Neuronal stem cell (in vitro differentiated cells): ENCODE measurements at regions not wholly inside any gene's neighbourhood (a gene's known extent, or its start where the extent isn't known, plus 50 kb on each side); places are given as distances from the start of the nearest gene placed in this dataset.

Source experiments
- DNase-seq: peaks from one replicate; pipeline ENCODE4 v3.0.0-alpha.2; 2013; ENCODE audit warnings: low spot score
- H2AFZ ChIP-seq: one replicate; pipeline ENCODE4 v1.6.1; 2013; ENCODE audit warnings: mild to moderate bottlenecking, low read length, inconsistent platforms
- H2AK5ac ChIP-seq: 2 replicates; pipeline ENCODE4 v1.6.1; 2013; ENCODE audit warnings: low read depth, mild to moderate bottlenecking, inconsistent platforms, low read length, moderate library complexity, mixed read lengths
- H2BK120ac ChIP-seq: 2 replicates; pipeline ENCODE4 v1.6.1; 2013; ENCODE audit warnings: low read depth, mild to moderate bottlenecking, inconsistent platforms, low read length, moderate library complexity, mixed read lengths
- H2BK12ac ChIP-seq: one replicate; pipeline ENCODE4 v1.6.1; 2013; ENCODE audit warnings: low read length, inconsistent platforms
- H2BK15ac ChIP-seq: 2 replicates; pipeline ENCODE4 v1.6.1; 2013; ENCODE audit warnings: mild to moderate bottlenecking, low read length, inconsistent platforms, mixed read lengths
- H2BK5ac ChIP-seq: one replicate; pipeline ENCODE4 v1.6.1; 2013; ENCODE audit warnings: inconsistent platforms, mild to moderate bottlenecking, low read length, moderate library complexity
- H3K14ac ChIP-seq: one replicate; pipeline ENCODE4 v1.6.1; 2013; ENCODE audit warnings: low read length, inconsistent platforms
- H3K18ac ChIP-seq: 2 replicates; pipeline ENCODE4 v1.6.1; 2013; ENCODE audit warnings: low read length, inconsistent platforms
- H3K23ac ChIP-seq: 2 replicates; pipeline ENCODE4 v1.6.1; 2013; ENCODE audit warnings: low read depth, mild to moderate bottlenecking, mixed read lengths, low read length, inconsistent platforms; ENCODE audit not compliant: poor library complexity
- H3K27ac ChIP-seq: replicated peaks from 3 replicates; pipeline ENCODE4 v1.5.1; 2013; ENCODE audit warnings: low read length, inconsistent platforms
- H3K27me3 ChIP-seq, 3 experiments: 2 replicates each; pipeline ENCODE4 v1.6.1; 2013; ENCODE audit warnings: low read length in 3 of 3, mild to moderate bottlenecking in 2 of 3, inconsistent platforms in 1 of 3, low read depth in 1 of 3, mixed read lengths in 1 of 3, moderate library complexity in 1 of 3; ENCODE audit not compliant: control insufficient read depth in 3 of 3, insufficient read depth in 3 of 3
- H3K36me3 ChIP-seq, 2 donors: replicated peaks in 1 of 2; 2 replicates each; pipeline ENCODE4 v1.6.1; 2013; ENCODE audit warnings: low read length in 2 of 2; ENCODE audit not compliant: control insufficient read depth in 2 of 2, insufficient read depth in 2 of 2
- H3K4ac ChIP-seq: 2 replicates; pipeline ENCODE4 v1.6.1; 2013; ENCODE audit warnings: inconsistent platforms, mild to moderate bottlenecking, low read length, moderate library complexity
- H3K4me1 ChIP-seq, 2 donors: 1 replicate in 1 of 2; 2 replicates in 1 of 2; pipeline ENCODE4 v1.6.1; 2013; ENCODE audit warnings: low read length in 2 of 2, low read depth in 1 of 2; ENCODE audit not compliant: control insufficient read depth in 2 of 2, insufficient read depth in 1 of 2
- H3K4me2 ChIP-seq: one replicate; pipeline ENCODE4 v1.6.1; 2013; ENCODE audit warnings: mild to moderate bottlenecking, low read length, inconsistent platforms; ENCODE audit not compliant: insufficient read depth, poor library complexity, severe bottlenecking
- H3K4me3 ChIP-seq, 2 donors: 2 replicates each; pipeline ENCODE4 v1.5.1; 2013; ENCODE audit warnings: low read length in 2 of 2, mild to moderate bottlenecking in 2 of 2, inconsistent platforms in 1 of 2, moderate library complexity in 1 of 2
- H3K79me1 ChIP-seq: one replicate; pipeline ENCODE4 v1.6.1; 2013; ENCODE audit warnings: low read depth, mild to moderate bottlenecking, inconsistent platforms, low read length, moderate library complexity
- H3K9ac ChIP-seq: one replicate; pipeline ENCODE4 v1.6.1; 2013; ENCODE audit warnings: mild to moderate bottlenecking, low read depth, low read length, inconsistent platforms; ENCODE audit not compliant: poor library complexity
- H3K9me3 ChIP-seq, 2 donors: replicated peaks in 1 of 2; 2 replicates each; pipeline versions ENCODE3 to v1.6.1; 2013; ENCODE audit warnings: low read length in 2 of 2, mild to moderate bottlenecking in 2 of 2, inconsistent platforms in 1 of 2, low read depth in 1 of 2, mixed read lengths in 1 of 2, moderate library complexity in 1 of 2; ENCODE audit not compliant: control insufficient read depth in 2 of 2, insufficient read depth in 1 of 2
- H4K8ac ChIP-seq: one replicate; pipeline ENCODE4 v1.6.1; 2013; ENCODE audit warnings: low read depth, mild to moderate bottlenecking, inconsistent platforms, low read length, moderate library complexity
- H4K91ac ChIP-seq: one replicate; pipeline ENCODE4 v1.6.1; 2013; ENCODE audit warnings: low read length, low read depth, mild to moderate bottlenecking, inconsistent platforms; ENCODE audit not compliant: poor library complexity
- WGBS, 2 donors: extraction: QIAGEN DNeasy Blood & Tissue Kit; methylation state at CpG; one replicate each; pipeline ENCODE4 v1.1.7; 2013; ENCODE audit warnings: missing lambda C conversion rate in 2 of 2, mixed read lengths in 1 of 2; ENCODE audit not compliant: insufficient read length in 2 of 2, insufficient replicate concordance in 1 of 2; ENCODE audit errors: extremely low coverage in 2 of 2; 5-methylcytosine and 5-hydroxymethylcytosine counted together

DNA sequence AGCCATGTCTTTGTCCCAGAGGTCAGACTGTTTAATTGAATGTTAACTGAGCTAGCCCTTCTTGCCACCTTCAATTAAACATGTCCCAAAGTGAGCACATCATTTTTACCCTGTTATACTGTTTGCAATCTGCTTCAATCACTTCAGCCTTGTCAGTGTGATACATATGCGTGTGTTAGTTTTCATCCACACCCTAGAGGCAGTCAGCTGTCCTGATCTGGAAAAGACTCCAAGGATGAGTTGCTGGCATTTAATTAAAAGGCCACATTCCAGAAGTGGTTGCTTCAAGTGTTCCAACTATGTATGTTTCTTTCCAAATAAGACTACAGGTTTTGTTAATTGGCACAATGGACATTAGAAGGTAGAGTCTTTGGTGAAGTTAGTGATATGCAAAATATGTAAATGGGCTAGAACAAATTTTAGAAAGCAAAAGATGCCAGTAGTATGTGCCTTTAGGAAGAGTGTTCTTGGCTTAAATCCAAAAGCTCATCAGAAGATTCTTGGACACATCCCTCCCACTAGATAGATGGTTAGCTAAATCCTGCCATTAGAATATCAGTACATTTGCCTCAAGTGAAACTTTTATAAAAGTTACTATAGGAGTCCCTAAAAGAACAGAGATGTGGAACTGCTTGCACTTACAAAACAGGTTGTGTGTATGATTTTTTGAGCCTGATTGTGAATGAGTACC is 79.5 kb upstream of the SLIT2 start:
- no peak overlapping the region for H3K27ac ChIP-seq
- H3K4me3 ChIP-seq = no peak overlapping the region
- H3K79me1 ChIP-seq = no peaks in the 10 kb centered on the region
- H3K4me1 ChIP-seq = no peaks in the 10 kb centered on the region
- no peak overlapping the region for H2AK5ac ChIP-seq
- H3K18ac ChIP-seq = no peak overlapping the region
- no peaks in the 10 kb centered on the region for H3K9me3 ChIP-seq
- no peak overlapping the region for H4K91ac ChIP-seq
- no CpG with 5 or more reads among the region's 1 CpG for WGBS, 2 donors
- H3K27me3 ChIP-seq = no peaks in the 10 kb centered on the region
- H3K4ac ChIP-seq = no peak overlapping the region
- no peak overlapping the region for H2BK12ac ChIP-seq
- H3K36me3 ChIP-seq = no peaks in the 10 kb centered on the region
- H2BK5ac ChIP-seq = no peak overlapping the region
- H4K8ac ChIP-seq = no peak overlapping the region
- no peak overlapping the region for H3K14ac ChIP-seq
- H3K4me2 ChIP-seq = no peak overlapping the region
- DNase-seq = no peak
- H2BK15ac ChIP-seq = no peak overlapping the region
- no peak overlapping the region for H3K23ac ChIP-seq
- no peak overlapping the region for H3K9ac ChIP-seq
- no peak overlapping the region for H2AFZ ChIP-seq
- H2BK120ac ChIP-seq = no peak overlapping the region

DNA sequence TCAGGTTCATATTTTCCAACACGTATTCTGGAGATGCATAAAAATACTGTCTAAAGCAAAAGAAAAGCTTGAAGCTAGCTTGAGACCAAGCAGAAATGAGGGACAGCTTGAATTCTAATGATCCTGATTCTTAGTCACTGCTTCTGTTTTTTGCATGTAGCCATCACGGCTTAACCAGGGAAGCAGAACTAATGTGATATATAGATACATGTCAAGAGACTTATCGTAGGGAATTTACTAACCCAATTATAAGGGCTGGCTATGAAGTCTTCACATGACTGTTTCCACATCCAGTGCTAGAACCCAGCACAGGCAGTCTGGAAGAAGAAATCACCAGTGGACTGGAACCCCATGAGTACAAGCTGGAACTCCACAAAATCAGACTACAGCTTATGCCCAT is 85.2 kb upstream of the SLIT2 start:
- peaks cover 0 to 3% of the 10 kb centered on the region in 2 donors for H3K9me3 ChIP-seq
- no peak overlapping the region for H4K8ac ChIP-seq
- no peak overlapping the region for H3K4ac ChIP-seq
- H3K23ac ChIP-seq = no peak overlapping the region
- no peak overlapping the region for H3K14ac ChIP-seq
- DNase-seq = no peak
- H3K36me3 ChIP-seq = no peaks in the 10 kb centered on the region
- H2BK120ac ChIP-seq = no peak overlapping the region
- H3K4me3 ChIP-seq = no peak overlapping the region
- H3K27ac ChIP-seq = no peak overlapping the region
- H4K91ac ChIP-seq = no peak overlapping the region
- H3K79me1 ChIP-seq = no peaks in the 10 kb centered on the region
- no peaks in the 10 kb centered on the region for H3K4me1 ChIP-seq
- H2AK5ac ChIP-seq = no peak overlapping the region
- no peak overlapping the region for H2BK12ac ChIP-seq
- no peak overlapping the region for H3K18ac ChIP-seq
- H2BK15ac ChIP-seq = no peak overlapping the region
- H3K27me3 ChIP-seq = no peaks in the 10 kb centered on the region
- no CpG with 5 or more reads among the region's 3 CpGs for WGBS, 2 donors
- H2BK5ac ChIP-seq = no peak overlapping the region
- no peak overlapping the region for H2AFZ ChIP-seq
- no peak overlapping the region for H3K9ac ChIP-seq
- H3K4me2 ChIP-seq = no peak overlapping the region

DNA sequence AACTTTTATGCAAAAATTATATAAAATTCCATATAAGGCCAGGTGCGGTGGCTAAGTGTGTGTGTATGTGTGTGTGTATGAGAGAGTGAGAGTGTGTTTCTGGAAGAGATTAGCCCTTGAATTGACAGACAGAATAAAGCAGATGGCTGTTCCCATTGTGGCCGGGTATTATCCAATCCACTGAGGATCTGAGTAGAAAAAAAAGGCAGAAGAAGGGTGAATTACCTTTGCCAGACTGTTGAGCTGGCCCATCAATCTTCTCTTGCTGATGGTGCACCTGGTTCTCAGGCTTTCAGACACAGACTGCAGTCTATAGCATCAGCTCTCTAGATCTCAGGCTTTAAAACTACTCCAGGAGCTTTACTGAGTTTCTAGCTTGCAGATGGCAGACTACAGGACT is 92.2 kb upstream of the SLIT2 start:
- H2BK12ac ChIP-seq = no peak overlapping the region
- H2AFZ ChIP-seq = no peak overlapping the region
- peaks cover 0 to 4% of the 10 kb centered on the region in 2 donors for H3K9me3 ChIP-seq
- DNase-seq = no peak
- no peak overlapping the region for H3K27ac ChIP-seq
- H4K8ac ChIP-seq = no peak overlapping the region
- H2BK120ac ChIP-seq = no peak overlapping the region
- H3K4ac ChIP-seq = no peak overlapping the region
- no peak overlapping the region for H2BK15ac ChIP-seq
- no peaks in the 10 kb centered on the region for H3K36me3 ChIP-seq
- no peak overlapping the region for H3K23ac ChIP-seq
- no peak overlapping the region for H3K4me2 ChIP-seq
- no CpG with 5 or more reads among the region's 2 CpGs for WGBS, 2 donors
- H2BK5ac ChIP-seq = no peak overlapping the region
- H3K9ac ChIP-seq = no peak overlapping the region
- H3K79me1 ChIP-seq = no peaks in the 10 kb centered on the region
- H3K27me3 ChIP-seq = no peaks in the 10 kb centered on the region
- H3K14ac ChIP-seq = no peak overlapping the region
- H3K4me1 ChIP-seq = peaks cover 0 to 2% of the 10 kb centered on the region in 2 donors
- H3K4me3 ChIP-seq = no peak overlapping the region
- no peak overlapping the region for H2AK5ac ChIP-seq
- H3K18ac ChIP-seq = no peak overlapping the region
- no peak overlapping the region for H4K91ac ChIP-seq

DNA sequence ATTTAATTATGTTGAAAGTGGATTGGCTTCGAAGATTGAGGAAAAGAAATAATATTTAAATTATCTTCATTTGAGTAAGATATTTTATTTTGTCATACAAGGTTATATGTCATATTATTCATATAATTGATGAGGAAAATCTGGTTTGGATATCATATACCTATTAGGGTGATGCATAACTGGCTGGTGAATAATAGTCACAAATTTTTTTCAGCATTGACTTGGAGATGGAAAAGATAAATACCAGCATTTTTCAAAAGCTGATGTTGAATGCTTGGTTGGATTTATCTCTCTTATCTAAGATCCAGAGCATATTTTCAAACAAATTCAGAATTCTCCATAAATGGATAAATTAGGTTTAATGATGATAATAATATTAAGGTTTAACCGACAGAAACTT is 93.5 kb upstream of the SLIT2 start:
- H3K27me3 ChIP-seq = no peaks in the 10 kb centered on the region
- H3K18ac ChIP-seq = no peak overlapping the region
- no peak overlapping the region for H3K23ac ChIP-seq
- no peak overlapping the region for H2BK5ac ChIP-seq
- peaks cover 0 to 4% of the 10 kb centered on the region in 2 donors for H3K9me3 ChIP-seq
- H3K4me1 ChIP-seq = peaks cover 0 to 2% of the 10 kb centered on the region in 2 donors
- H4K91ac ChIP-seq = no peak overlapping the region
- H3K27ac ChIP-seq = no peak overlapping the region
- H2BK120ac ChIP-seq = no peak overlapping the region
- no peaks in the 10 kb centered on the region for H3K79me1 ChIP-seq
- no peak overlapping the region for H3K4me3 ChIP-seq
- H2BK15ac ChIP-seq = no peak overlapping the region
- no CpG with 5 or more reads among the region's 2 CpGs for WGBS, 2 donors
- H3K36me3 ChIP-seq = no peaks in the 10 kb centered on the region
- H3K9ac ChIP-seq = no peak overlapping the region
- H3K14ac ChIP-seq = no peak overlapping the region
- no peak overlapping the region for H4K8ac ChIP-seq
- H3K4ac ChIP-seq = no peak overlapping the region
- H2AK5ac ChIP-seq = no peak overlapping the region
- no peak overlapping the region for H3K4me2 ChIP-seq
- H2BK12ac ChIP-seq = no peak overlapping the region
- DNase-seq = no peak
- no peak overlapping the region for H2AFZ ChIP-seq
